Heart right ventricle (tissue), 16 donors: ENCODE measurements at regions not wholly inside any gene's neighbourhood (a gene's known extent, or its start where the extent isn't known, plus 50 kb on each side); places are given as distances from the start of the nearest gene placed in this dataset.

ENCODE experiments used
- ATAC-seq, 8 donors: fragments of 200-7000 bp; cut with Tn5 transposase; one replicate each; pipeline ENCODE4 v1.9.1; 2020; ENCODE audit warnings: mild to moderate bottlenecking in 8 of 8, moderate library complexity in 8 of 8, moderate number of reproducible peaks in 1 of 8
- DNase-seq, 2 donors: peaks; one replicate each; pipeline ENCODE4 v3.0.0-alpha.2; 2020
- H3K27ac ChIP-seq, 10 donors: fragments of 200-600 bp; sonication (generic) in 2 of 10; one replicate each; pipeline versions ENCODE4 v1.5.0 to v1.8.0; 2020 to 2022; ENCODE audit warnings: mild to moderate bottlenecking in 3 of 10
- H3K27me3 ChIP-seq, 7 donors: fragments of 200-600 bp; one replicate each; pipeline ENCODE4 v1.8.0; 2021 to 2022; ENCODE audit warnings: mild to moderate bottlenecking in 2 of 7
- H3K36me3 ChIP-seq, 9 donors: fragments of 200-600 bp; sonication (generic) in 1 of 9; one replicate each; pipeline versions ENCODE4 v1.5.0 to v1.8.0; 2020 to 2022; ENCODE audit warnings: mild to moderate bottlenecking in 2 of 9
- H3K4me1 ChIP-seq, 9 donors: fragments of 200-600 bp; sonication (generic) in 1 of 9; one replicate each; pipeline versions ENCODE4 v1.5.0 to v1.8.0; 2020 to 2022; ENCODE audit warnings: mild to moderate bottlenecking in 4 of 9
- H3K4me3 ChIP-seq, 10 donors: fragments of 200-600 bp; sonication (generic) in 2 of 10; one replicate each; pipeline versions ENCODE4 v1.5.0 to v1.8.0; 2020 to 2022; ENCODE audit warnings: mild to moderate bottlenecking in 7 of 10, moderate library complexity in 2 of 10
- H3K9me3 ChIP-seq, 11 donors: fragments of 200-600 bp in 10 of 11; sonication (generic) in 2 of 11; one replicate each; pipeline versions ENCODE4 v1.5.0 to v1.8.0; 2013 to 2022; ENCODE audit warnings: mild to moderate bottlenecking in 2 of 11, control low read depth in 1 of 11, moderate library complexity in 1 of 11
- WGBS, 2 donors: extraction: QIAGEN DNeasy Blood & Tissue Kit; methylation state at CpG; one replicate each; pipeline ENCODE4 v1.1.7; 2013; ENCODE audit warnings: inconsistent platforms in 1 of 2; 5-methylcytosine and 5-hydroxymethylcytosine counted together
- intact Hi-C, 10 donors: fragments of 100-400 bp; cut with DNase I; formaldehyde crosslinking; loops; one replicate each; pipeline versions ENCODE4 v1.11.1 to v1.14.2; 2022
- TF ChIP-seq, protein P1 (sequence below), 9 donors: fragments of 200-600 bp; sonication (generic) in 2 of 9; IDR thresholded peaks; one replicate each; pipeline versions ENCODE4 v1.5.0 to v1.8.0; 2021 to 2022; ENCODE audit warnings: antibody characterized with exemption in 9 of 9, mild to moderate bottlenecking in 5 of 9, moderate library complexity in 1 of 9
- donor health status: Arrhythmogenic right ventricular cardiomyopathy.
- donor health status: ischemic (EF 13 %, LVEDD 7.1; RV severe dilation, severe dysfunction).
- donor health status: healthy with polysubstance abuse.
- donor health status: DM: no; HTN: yes; CAD: no.
- donor health status: DM: no; HTN: no; CAD: no.
- donor health status: ischemic (EF 25% LVEDD 6.9; RV normal size, moderate dysfunction).
- donor health status: ischemic (EF 25% LVEDD 5.7; RV mildly dilated, moderate dysfunction).
- donor health status: healthy.
- donor health status: DM: yes; HTN: yes; CAD: no.
- donor health status: Ischemic cardiomyopathy.
- donor health status: ischemic (EF 35%, LVEDD 5.7; RV mildly dilated, moderate dysfunction).
- donor health status: nonischemic (EF 11% LVEDD 7.7; RV severe dilation, severe dysfunction).
- donor health status: DM: yes; HTN: yes; CAD: no.
- donor health status: PGD.
- donor health status: ischemic (EF 29% LVEDD 5.4; RV normal size, mild dysfunction).
- donor health status: nonischemic (EF 23%, LVEDD 6.1; RV moderate dilation, normal function).

DNA sequence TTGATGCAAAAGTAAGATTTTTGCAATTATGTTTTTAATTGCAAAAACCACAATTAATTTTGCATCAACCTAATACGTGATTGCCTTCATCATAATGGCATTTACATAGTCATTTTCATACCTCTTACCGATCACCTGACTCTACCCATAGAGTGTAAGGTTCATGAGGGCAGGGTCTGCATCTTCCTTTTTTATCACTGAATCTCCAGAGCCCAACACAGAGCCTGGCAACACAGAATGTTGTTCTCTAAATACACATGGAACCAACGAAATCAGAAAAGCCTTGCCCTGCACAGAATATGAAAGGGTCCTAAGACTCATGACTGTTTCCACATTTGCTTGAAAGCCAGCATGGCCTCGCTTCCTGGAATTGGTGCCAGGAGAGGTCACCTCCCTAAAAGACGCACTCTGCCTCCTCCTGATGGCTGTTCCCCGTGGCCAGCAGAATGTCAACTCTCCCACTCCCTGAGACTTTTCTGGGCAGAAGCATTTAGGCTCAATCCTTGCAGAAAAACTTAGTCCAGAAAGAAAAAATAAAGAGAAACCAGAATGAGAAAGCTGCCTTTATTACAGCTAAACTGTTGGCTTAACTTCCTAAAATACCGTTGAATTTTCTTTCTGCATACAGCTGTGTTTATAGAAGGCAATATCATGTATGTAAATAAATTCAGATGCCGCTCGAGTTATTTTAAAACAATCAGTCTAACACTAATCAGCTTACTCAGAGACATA lies 327.8 kb upstream of the MAF start:
- ATAC-seq, result no peak

DNA sequence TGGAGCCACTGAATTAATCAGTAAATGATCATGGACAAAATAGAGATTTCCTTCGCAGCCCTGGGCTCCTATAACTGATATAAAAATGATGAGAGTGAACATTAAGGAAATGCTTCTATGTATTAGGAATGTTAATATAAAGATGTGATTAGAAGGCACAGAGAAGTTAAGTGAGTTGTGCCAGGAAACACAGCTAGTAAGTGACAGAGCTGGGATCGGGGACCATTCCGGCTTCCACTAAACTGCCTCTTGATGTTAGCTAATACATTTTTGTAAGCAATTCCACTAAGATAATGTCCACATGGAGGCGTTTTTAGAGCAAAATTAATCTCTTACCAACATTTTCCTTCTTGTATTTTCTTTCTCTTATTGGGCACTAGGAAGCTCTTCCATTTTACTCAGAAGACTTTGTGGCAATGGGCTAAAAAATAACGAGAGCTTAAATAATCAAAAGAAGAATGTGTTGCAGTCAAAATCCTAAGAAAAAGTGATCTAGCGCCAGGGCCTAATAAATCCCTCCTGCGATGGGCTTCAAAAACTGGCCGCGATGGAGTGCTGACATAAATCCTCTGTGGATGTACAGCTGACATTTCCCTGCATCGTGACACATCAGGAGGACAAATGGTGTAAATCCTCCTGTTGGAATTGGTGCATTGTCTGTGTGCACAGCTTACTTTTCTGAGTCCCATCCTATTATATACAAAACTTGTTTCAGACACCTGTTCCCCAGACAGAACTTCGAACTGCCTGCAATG lies 326.1 kb upstream of the MAF start:
- TF ChIP-seq, protein P1, sequence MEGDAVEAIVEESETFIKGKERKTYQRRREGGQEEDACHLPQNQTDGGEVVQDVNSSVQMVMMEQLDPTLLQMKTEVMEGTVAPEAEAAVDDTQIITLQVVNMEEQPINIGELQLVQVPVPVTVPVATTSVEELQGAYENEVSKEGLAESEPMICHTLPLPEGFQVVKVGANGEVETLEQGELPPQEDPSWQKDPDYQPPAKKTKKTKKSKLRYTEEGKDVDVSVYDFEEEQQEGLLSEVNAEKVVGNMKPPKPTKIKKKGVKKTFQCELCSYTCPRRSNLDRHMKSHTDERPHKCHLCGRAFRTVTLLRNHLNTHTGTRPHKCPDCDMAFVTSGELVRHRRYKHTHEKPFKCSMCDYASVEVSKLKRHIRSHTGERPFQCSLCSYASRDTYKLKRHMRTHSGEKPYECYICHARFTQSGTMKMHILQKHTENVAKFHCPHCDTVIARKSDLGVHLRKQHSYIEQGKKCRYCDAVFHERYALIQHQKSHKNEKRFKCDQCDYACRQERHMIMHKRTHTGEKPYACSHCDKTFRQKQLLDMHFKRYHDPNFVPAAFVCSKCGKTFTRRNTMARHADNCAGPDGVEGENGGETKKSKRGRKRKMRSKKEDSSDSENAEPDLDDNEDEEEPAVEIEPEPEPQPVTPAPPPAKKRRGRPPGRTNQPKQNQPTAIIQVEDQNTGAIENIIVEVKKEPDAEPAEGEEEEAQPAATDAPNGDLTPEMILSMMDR (IDR thresholded peaks at IDR 0.05), result no peak
- 90 to 91% methylated on average over 11 of the region's 11 CpGs for WGBS, 2 donors
- DNase-seq, result no peak
- Histone ChIP-seq H3K36me3 (no peaks in the 10 kb centered on the region), H3K27ac (no peak overlapping the region), H3K27me3 (no peaks in the 10 kb centered on the region), H3K4me1 (no peaks in the 10 kb centered on the region), H3K4me3 (no peak overlapping the region), H3K9me3 (no peaks in the 10 kb centered on the region)
- no peak for ATAC-seq
- intact Hi-C loops, result no loop called here

More for the DNA sequence above, 327.8 kb upstream of the MAF start:
- Histone ChIP-seq H3K9me3 (no peaks in the 10 kb centered on the region), H3K4me1 (no peaks in the 10 kb centered on the region), H3K27me3 (no peaks in the 10 kb centered on the region), H3K36me3 (no peaks in the 10 kb centered on the region), H3K4me3 (no peak overlapping the region), H3K27ac (no peak overlapping the region)
- DNase-seq, result no peak
- TF ChIP-seq, protein P1 (IDR thresholded peaks at IDR 0.05), result no peak
- WGBS, 2 donors, result 69 to 70% methylated on average over 9 of the region's 9 CpGs
- intact Hi-C loops, result no loop called here

DNA sequence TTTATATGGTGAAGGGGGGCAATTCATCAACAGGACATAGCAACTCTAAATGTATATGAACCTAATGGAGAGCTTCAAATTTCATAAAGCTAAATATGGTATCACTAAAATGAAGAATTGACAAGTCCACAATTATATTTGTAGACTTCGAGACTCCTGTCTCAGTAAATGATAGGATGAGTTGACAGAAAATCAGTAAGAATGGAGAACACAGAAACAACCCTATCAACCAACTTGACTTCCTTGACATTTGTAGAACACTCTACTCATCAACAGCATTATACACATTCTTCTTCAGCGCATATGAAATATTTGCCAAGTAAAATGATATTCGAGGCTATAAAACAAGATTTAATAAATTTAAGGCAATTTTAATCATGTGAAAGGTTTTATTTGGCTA lies 322.9 kb upstream of the MAF start:
- Histone ChIP-seq H3K4me3 (no peak overlapping the region), H3K36me3 (no peaks in the 10 kb centered on the region), H3K4me1 (no peaks in the 10 kb centered on the region), H3K9me3 (no peaks in the 10 kb centered on the region), H3K27me3 (peaks cover 0 to 4% (median 0%) of the 10 kb centered on the region in 7 donors), H3K27ac (no peak overlapping the region)
- intact Hi-C loops, result no loop called here
- WGBS, 2 donors, result 89 to 91% methylated on average over 3 of the region's 3 CpGs
- TF ChIP-seq, protein P1 (IDR thresholded peaks at IDR 0.05), result no peak
- ATAC-seq, result no peak
- DNase-seq, result no peak

DNA sequence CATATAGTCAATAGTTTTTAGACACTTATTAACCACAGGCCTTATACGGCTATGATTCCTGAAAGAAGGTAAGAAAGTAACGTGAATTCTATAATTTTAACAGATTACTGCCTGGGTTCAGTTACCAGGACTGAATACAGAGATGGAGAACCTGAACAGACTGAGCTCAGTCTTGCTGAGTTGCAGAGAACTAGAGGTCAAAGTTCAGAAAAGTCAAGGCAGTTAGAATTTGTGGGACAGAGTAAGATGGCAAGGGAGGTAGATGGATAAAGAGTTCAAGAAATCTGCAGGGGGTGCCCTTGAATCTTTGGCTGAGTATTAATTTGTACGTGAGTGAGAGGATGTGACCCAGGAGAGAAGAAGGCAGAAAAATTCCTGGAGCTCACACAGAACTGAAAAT lies 320.1 kb upstream of the MAF start:
- H3K4me1 ChIP-seq, result no peaks in the 10 kb centered on the region
- peaks cover 0 to 4% (median 0%) of the 10 kb centered on the region in 7 donors for H3K27me3 ChIP-seq
- ATAC-seq, result no peak
- H3K4me3 ChIP-seq, result no peak overlapping the region
- intact Hi-C loops, result no loop called here
- TF ChIP-seq, protein P1 (IDR thresholded peaks at IDR 0.05), result no peak
- no peak for DNase-seq
- H3K9me3 ChIP-seq, result no peaks in the 10 kb centered on the region
- H3K27ac ChIP-seq, result no peak overlapping the region
- H3K36me3 ChIP-seq, result no peaks in the 10 kb centered on the region
- WGBS, 2 donors, result 91 to 92% methylated on average over 3 of the region's 3 CpGs
